ENCODE measurements at regions not wholly inside any gene's neighbourhood (a gene's known extent, or its start where the extent isn't known, plus 50 kb on each side); places are given as distances from the start of the nearest gene placed in this dataset.

- TF ChIP-seq, protein P1, sequence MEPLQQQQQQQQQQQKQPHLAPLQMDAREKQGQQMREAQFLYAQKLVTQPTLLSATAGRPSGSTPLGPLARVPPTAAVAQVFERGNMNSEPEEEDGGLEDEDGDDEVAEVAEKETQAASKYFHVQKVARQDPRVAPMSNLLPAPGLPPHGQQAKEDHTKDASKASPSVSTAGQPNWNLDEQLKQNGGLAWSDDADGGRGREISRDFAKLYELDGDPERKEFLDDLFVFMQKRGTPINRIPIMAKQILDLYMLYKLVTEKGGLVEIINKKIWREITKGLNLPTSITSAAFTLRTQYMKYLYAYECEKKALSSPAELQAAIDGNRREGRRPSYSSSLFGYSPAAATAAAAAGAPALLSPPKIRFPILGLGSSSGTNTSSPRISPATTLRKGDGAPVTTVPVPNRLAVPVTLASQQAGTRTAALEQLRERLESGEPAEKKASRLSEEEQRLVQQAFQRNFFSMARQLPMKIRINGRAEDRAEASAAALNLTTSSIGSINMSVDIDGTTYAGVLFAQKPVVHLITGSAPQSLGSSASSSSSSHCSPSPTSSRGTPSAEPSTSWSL (CRISPR knock-in tag; IDR thresholded peaks at IDR 0.05; ENCODE audit: borderline replicate concordance), result no peak
These were observed 447.6 kb downstream of the TFEC start (continued) for GRCh38 chr7:115582956-115583355.

GRCh38 chr7:115578576-115578975 lies 452.0 kb downstream of the TFEC start:
- FAIRE-seq, result no peak
- Histone ChIP-seq H3K36me3 (ENCODE audit: control insufficient read depth, insufficient read depth, low read length) (no peaks in the 10 kb centered on the region), H3K4me1 (replicated peaks in 1 of 2; ENCODE audit: control insufficient read depth in 2 of 2, insufficient read depth in 2 of 2, low read length in 2 of 2) (no peaks in the 10 kb centered on the region), H3K27ac (ENCODE audit: extremely low read depth, low read depth, low read length) (no peak overlapping the region), H3K9me1 (ENCODE audit: control insufficient read depth, insufficient read depth, low read length) (no peaks in the 10 kb centered on the region), H3K9me3 (replicated peaks; ENCODE audit: control insufficient read depth, insufficient read depth, low read depth, low read length) (peaks cover 4% of the 10 kb centered on the region), H3K4me2 (ENCODE audit: insufficient read depth, low read length) (no peak overlapping the region), H3K79me2 (ENCODE audit: control insufficient read depth, insufficient read depth, low read length) (no peaks in the 10 kb centered on the region), H3K27me3 (ENCODE audit: control insufficient read depth in 2 of 2, insufficient read depth in 2 of 2, low read length in 2 of 2) (no peaks in the 10 kb centered on the region), H3K9ac (ENCODE audit: insufficient read depth in 1 of 2, low read depth in 2 of 2, low read length in 2 of 2) (no peak overlapping the region), H2AFZ (ENCODE audit: low read depth, low read length) (no peak overlapping the region), H3K4me3 (no peak overlapping the region), H4K20me1 (replicated peaks; ENCODE audit: control insufficient read depth, insufficient read depth, low read length) (no peaks in the 10 kb centered on the region)
- DNase-seq (ENCODE audit: extremely low read depth in 1 of 4, low spot score in 3 of 4), result no peak
- ATAC-seq, result no peak
- intact Hi-C loops (cut with micrococcal nuclease), result no loop called here
- in situ Hi-C loops (cut with MboI), result no loop called here
- WGBS (ENCODE audit: insufficient coverage, low coverage, missing lambda C conversion rate), result 3% methylated on average over 2 of the region's 2 CpGs
- ChIA-PET POLR2A (no interaction called here), CTCF (ENCODE audit: low intra/inter-chr PET ratio) (no interaction called here)
- no TSS peak for BruUV-seq (replicated peaks)
- TF ChIP-seq ZNF124 (CRISPR knock-in tag; IDR thresholded peaks at IDR 0.05), result no peak
- no peak for TF ChIP-seq ZNF263 (CRISPR knock-in tag; IDR thresholded peaks at IDR 0.05; ENCODE audit: borderline replicate concordance)
- TF ChIP-seq, protein P2, sequence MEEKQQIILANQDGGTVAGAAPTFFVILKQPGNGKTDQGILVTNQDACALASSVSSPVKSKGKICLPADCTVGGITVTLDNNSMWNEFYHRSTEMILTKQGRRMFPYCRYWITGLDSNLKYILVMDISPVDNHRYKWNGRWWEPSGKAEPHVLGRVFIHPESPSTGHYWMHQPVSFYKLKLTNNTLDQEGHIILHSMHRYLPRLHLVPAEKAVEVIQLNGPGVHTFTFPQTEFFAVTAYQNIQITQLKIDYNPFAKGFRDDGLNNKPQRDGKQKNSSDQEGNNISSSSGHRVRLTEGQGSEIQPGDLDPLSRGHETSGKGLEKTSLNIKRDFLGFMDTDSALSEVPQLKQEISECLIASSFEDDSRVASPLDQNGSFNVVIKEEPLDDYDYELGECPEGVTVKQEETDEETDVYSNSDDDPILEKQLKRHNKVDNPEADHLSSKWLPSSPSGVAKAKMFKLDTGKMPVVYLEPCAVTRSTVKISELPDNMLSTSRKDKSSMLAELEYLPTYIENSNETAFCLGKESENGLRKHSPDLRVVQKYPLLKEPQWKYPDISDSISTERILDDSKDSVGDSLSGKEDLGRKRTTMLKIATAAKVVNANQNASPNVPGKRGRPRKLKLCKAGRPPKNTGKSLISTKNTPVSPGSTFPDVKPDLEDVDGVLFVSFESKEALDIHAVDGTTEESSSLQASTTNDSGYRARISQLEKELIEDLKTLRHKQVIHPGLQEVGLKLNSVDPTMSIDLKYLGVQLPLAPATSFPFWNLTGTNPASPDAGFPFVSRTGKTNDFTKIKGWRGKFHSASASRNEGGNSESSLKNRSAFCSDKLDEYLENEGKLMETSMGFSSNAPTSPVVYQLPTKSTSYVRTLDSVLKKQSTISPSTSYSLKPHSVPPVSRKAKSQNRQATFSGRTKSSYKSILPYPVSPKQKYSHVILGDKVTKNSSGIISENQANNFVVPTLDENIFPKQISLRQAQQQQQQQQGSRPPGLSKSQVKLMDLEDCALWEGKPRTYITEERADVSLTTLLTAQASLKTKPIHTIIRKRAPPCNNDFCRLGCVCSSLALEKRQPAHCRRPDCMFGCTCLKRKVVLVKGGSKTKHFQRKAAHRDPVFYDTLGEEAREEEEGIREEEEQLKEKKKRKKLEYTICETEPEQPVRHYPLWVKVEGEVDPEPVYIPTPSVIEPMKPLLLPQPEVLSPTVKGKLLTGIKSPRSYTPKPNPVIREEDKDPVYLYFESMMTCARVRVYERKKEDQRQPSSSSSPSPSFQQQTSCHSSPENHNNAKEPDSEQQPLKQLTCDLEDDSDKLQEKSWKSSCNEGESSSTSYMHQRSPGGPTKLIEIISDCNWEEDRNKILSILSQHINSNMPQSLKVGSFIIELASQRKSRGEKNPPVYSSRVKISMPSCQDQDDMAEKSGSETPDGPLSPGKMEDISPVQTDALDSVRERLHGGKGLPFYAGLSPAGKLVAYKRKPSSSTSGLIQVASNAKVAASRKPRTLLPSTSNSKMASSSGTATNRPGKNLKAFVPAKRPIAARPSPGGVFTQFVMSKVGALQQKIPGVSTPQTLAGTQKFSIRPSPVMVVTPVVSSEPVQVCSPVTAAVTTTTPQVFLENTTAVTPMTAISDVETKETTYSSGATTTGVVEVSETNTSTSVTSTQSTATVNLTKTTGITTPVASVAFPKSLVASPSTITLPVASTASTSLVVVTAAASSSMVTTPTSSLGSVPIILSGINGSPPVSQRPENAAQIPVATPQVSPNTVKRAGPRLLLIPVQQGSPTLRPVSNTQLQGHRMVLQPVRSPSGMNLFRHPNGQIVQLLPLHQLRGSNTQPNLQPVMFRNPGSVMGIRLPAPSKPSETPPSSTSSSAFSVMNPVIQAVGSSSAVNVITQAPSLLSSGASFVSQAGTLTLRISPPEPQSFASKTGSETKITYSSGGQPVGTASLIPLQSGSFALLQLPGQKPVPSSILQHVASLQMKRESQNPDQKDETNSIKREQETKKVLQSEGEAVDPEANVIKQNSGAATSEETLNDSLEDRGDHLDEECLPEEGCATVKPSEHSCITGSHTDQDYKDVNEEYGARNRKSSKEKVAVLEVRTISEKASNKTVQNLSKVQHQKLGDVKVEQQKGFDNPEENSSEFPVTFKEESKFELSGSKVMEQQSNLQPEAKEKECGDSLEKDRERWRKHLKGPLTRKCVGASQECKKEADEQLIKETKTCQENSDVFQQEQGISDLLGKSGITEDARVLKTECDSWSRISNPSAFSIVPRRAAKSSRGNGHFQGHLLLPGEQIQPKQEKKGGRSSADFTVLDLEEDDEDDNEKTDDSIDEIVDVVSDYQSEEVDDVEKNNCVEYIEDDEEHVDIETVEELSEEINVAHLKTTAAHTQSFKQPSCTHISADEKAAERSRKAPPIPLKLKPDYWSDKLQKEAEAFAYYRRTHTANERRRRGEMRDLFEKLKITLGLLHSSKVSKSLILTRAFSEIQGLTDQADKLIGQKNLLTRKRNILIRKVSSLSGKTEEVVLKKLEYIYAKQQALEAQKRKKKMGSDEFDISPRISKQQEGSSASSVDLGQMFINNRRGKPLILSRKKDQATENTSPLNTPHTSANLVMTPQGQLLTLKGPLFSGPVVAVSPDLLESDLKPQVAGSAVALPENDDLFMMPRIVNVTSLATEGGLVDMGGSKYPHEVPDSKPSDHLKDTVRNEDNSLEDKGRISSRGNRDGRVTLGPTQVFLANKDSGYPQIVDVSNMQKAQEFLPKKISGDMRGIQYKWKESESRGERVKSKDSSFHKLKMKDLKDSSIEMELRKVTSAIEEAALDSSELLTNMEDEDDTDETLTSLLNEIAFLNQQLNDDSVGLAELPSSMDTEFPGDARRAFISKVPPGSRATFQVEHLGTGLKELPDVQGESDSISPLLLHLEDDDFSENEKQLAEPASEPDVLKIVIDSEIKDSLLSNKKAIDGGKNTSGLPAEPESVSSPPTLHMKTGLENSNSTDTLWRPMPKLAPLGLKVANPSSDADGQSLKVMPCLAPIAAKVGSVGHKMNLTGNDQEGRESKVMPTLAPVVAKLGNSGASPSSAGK (IDR thresholded peaks at IDR 0.05), result no peak
- no peak for TF ChIP-seq ZNF79 (CRISPR knock-in tag; IDR thresholded peaks at IDR 0.05; ENCODE audit: low read depth)
- no peak for TF ChIP-seq HSF4 (CRISPR knock-in tag; IDR thresholded peaks at IDR 0.05; ENCODE audit: borderline replicate concordance)
- no peak for TF ChIP-seq MTA1 (IDR thresholded peaks at IDR 0.05; ENCODE audit: borderline replicate concordance)
